ENCODE measurements at regions not wholly inside any gene's neighbourhood (a gene's known extent, or its start where the extent isn't known, plus 50 kb on each side); places are given as distances from the start of the nearest gene placed in this dataset.

- H4K8ac ChIP-seq (replicated peaks; ENCODE audit: insufficient read length, low read depth, low read length): no peak overlapping the region
- H2AFZ ChIP-seq (ENCODE audit: low read length): no peak overlapping the region
- no peak overlapping the region for H3K27ac ChIP-seq (ENCODE audit: insufficient read length, low read depth, low read length)
- no CpG with 5 or more reads among the region's 5 CpGs for WGBS (ENCODE audit: extremely low coverage, insufficient read length, low lambda C conversion rate)
- no peaks in the 10 kb centered on the region for H3K79me1 ChIP-seq (ENCODE audit: insufficient read depth, low read depth, low read length, poor library complexity, severe bottlenecking)
- H2BK12ac ChIP-seq (ENCODE audit: insufficient read length, low read depth, low read length): no peak overlapping the region
- no peaks in the 10 kb centered on the region for H3K23me2 ChIP-seq (ENCODE audit: insufficient read length, low read depth, low read length, poor library complexity, severe bottlenecking)
- H3K27me3 Mint-ChIP-seq (ENCODE audit: low read depth): no peaks in the 10 kb centered on the region
- no peak overlapping the region for H4K91ac ChIP-seq (ENCODE audit: insufficient read length, low read depth, low read length)
- no peak overlapping the region for H3K4me3 Mint-ChIP-seq
- no peaks in the 10 kb centered on the region for H4K20me1 ChIP-seq (ENCODE audit: control insufficient read depth, insufficient read depth, insufficient read length)
- no peak overlapping the region for H2BK5ac ChIP-seq (ENCODE audit: insufficient read length, low read length)
- TF ChIP-seq CTCF (conservative IDR thresholded peaks at IDR 0.05): no peak
- H3K4me2 ChIP-seq (ENCODE audit: insufficient read depth, insufficient read length, low read length): no peak overlapping the region
- no peaks in the 10 kb centered on the region for H3K9me3 ChIP-seq (ENCODE audit: control insufficient read depth, low read depth, low read length)
- H3K27ac Mint-ChIP-seq: no peak overlapping the region
- H3K27me3 ChIP-seq (ENCODE audit: insufficient read depth, low read length): no peaks in the 10 kb centered on the region
- no peak overlapping the region for H4K5ac ChIP-seq (ENCODE audit: insufficient read length, low read depth, low read length)
- no peaks in the 10 kb centered on the region for H3K36me3 Mint-ChIP-seq (ENCODE audit: insufficient read depth in 1 of 3, low read depth in 3 of 3)
- no peaks in the 10 kb centered on the region for H3K79me2 ChIP-seq (ENCODE audit: insufficient read depth, low read length)
- no peak overlapping the region for H2AK5ac ChIP-seq (ENCODE audit: insufficient read length, low read length)
- H3K9me3 Mint-ChIP-seq: no peaks in the 10 kb centered on the region
- H3K23ac ChIP-seq (ENCODE audit: insufficient read length, low read depth, low read length): no peak overlapping the region
- no peak overlapping the region for H3K4ac ChIP-seq (ENCODE audit: low read depth, low read length)
- no peak overlapping the region for H3K56ac ChIP-seq (ENCODE audit: insufficient read length, low read depth, low read length)
- no peak overlapping the region for H2BK15ac ChIP-seq (ENCODE audit: low read depth, low read length)
- no peak overlapping the region for H3K14ac ChIP-seq (ENCODE audit: insufficient read depth, low read length)
- no peak overlapping the region for H2BK20ac ChIP-seq (ENCODE audit: low read depth, low read length, poor library complexity, severe bottlenecking)
- H3K4me1 ChIP-seq (ENCODE audit: insufficient read depth, low read length): no peaks in the 10 kb centered on the region
- no peak overlapping the region for H2BK120ac ChIP-seq (ENCODE audit: low read depth, low read length, poor library complexity, severe bottlenecking)
- H3K9ac ChIP-seq (ENCODE audit: extremely low read depth, insufficient read length, low read length): no peak overlapping the region
- H3K4me1 Mint-ChIP-seq: no peaks in the 10 kb centered on the region
- no peak overlapping the region for H3T11ph ChIP-seq (ENCODE audit: low read length)
- no peak for DNase-seq
- no peak overlapping the region for H3K18ac ChIP-seq (ENCODE audit: insufficient read length, low read depth, low read length)
Observed at GRCh38 chr5:26625099-26625498, 413.3 kb downstream of the CDH9 start.
